Neuronal stem cell (in vitro differentiated cells): ENCODE measurements at regions not wholly inside any gene's neighbourhood (a gene's known extent, or its start where the extent isn't known, plus 50 kb on each side); places are given as distances from the start of the nearest gene placed in this dataset.

Experiments used
- DNase-seq: peaks from one replicate; pipeline ENCODE4 v3.0.0-alpha.2; 2013; ENCODE audit warnings: low spot score
- H2AFZ ChIP-seq: one replicate; pipeline ENCODE4 v1.6.1; 2013; ENCODE audit warnings: mild to moderate bottlenecking, low read length, inconsistent platforms
- H2AK5ac ChIP-seq: 2 replicates; pipeline ENCODE4 v1.6.1; 2013; ENCODE audit warnings: low read depth, mild to moderate bottlenecking, inconsistent platforms, low read length, moderate library complexity, mixed read lengths
- H2BK120ac ChIP-seq: 2 replicates; pipeline ENCODE4 v1.6.1; 2013; ENCODE audit warnings: low read depth, mild to moderate bottlenecking, inconsistent platforms, low read length, moderate library complexity, mixed read lengths
- H2BK12ac ChIP-seq: one replicate; pipeline ENCODE4 v1.6.1; 2013; ENCODE audit warnings: low read length, inconsistent platforms
- H2BK15ac ChIP-seq: 2 replicates; pipeline ENCODE4 v1.6.1; 2013; ENCODE audit warnings: mild to moderate bottlenecking, low read length, inconsistent platforms, mixed read lengths
- H2BK5ac ChIP-seq: one replicate; pipeline ENCODE4 v1.6.1; 2013; ENCODE audit warnings: inconsistent platforms, mild to moderate bottlenecking, low read length, moderate library complexity
- H3K14ac ChIP-seq: one replicate; pipeline ENCODE4 v1.6.1; 2013; ENCODE audit warnings: low read length, inconsistent platforms
- H3K18ac ChIP-seq: 2 replicates; pipeline ENCODE4 v1.6.1; 2013; ENCODE audit warnings: low read length, inconsistent platforms
- H3K23ac ChIP-seq: 2 replicates; pipeline ENCODE4 v1.6.1; 2013; ENCODE audit warnings: low read depth, mild to moderate bottlenecking, mixed read lengths, low read length, inconsistent platforms; ENCODE audit not compliant: poor library complexity
- H3K27ac ChIP-seq: replicated peaks from 3 replicates; pipeline ENCODE4 v1.5.1; 2013; ENCODE audit warnings: low read length, inconsistent platforms
- H3K27me3 ChIP-seq, 3 experiments: 2 replicates each; pipeline ENCODE4 v1.6.1; 2013; ENCODE audit warnings: low read length in 3 of 3, mild to moderate bottlenecking in 2 of 3, inconsistent platforms in 1 of 3, low read depth in 1 of 3, mixed read lengths in 1 of 3, moderate library complexity in 1 of 3; ENCODE audit not compliant: control insufficient read depth in 3 of 3, insufficient read depth in 3 of 3
- H3K36me3 ChIP-seq, 2 donors: replicated peaks in 1 of 2; 2 replicates each; pipeline ENCODE4 v1.6.1; 2013; ENCODE audit warnings: low read length in 2 of 2; ENCODE audit not compliant: control insufficient read depth in 2 of 2, insufficient read depth in 2 of 2
- H3K4ac ChIP-seq: 2 replicates; pipeline ENCODE4 v1.6.1; 2013; ENCODE audit warnings: inconsistent platforms, mild to moderate bottlenecking, low read length, moderate library complexity
- H3K4me1 ChIP-seq, 2 donors: 1 replicate in 1 of 2; 2 replicates in 1 of 2; pipeline ENCODE4 v1.6.1; 2013; ENCODE audit warnings: low read length in 2 of 2, low read depth in 1 of 2; ENCODE audit not compliant: control insufficient read depth in 2 of 2, insufficient read depth in 1 of 2
- H3K4me2 ChIP-seq: one replicate; pipeline ENCODE4 v1.6.1; 2013; ENCODE audit warnings: mild to moderate bottlenecking, low read length, inconsistent platforms; ENCODE audit not compliant: insufficient read depth, poor library complexity, severe bottlenecking
- H3K4me3 ChIP-seq, 2 donors: 2 replicates each; pipeline ENCODE4 v1.5.1; 2013; ENCODE audit warnings: low read length in 2 of 2, mild to moderate bottlenecking in 2 of 2, inconsistent platforms in 1 of 2, moderate library complexity in 1 of 2
- H3K79me1 ChIP-seq: one replicate; pipeline ENCODE4 v1.6.1; 2013; ENCODE audit warnings: low read depth, mild to moderate bottlenecking, inconsistent platforms, low read length, moderate library complexity
- H3K9ac ChIP-seq: one replicate; pipeline ENCODE4 v1.6.1; 2013; ENCODE audit warnings: mild to moderate bottlenecking, low read depth, low read length, inconsistent platforms; ENCODE audit not compliant: poor library complexity
- H3K9me3 ChIP-seq, 2 donors: replicated peaks in 1 of 2; 2 replicates each; pipeline versions ENCODE3 to v1.6.1; 2013; ENCODE audit warnings: low read length in 2 of 2, mild to moderate bottlenecking in 2 of 2, inconsistent platforms in 1 of 2, low read depth in 1 of 2, mixed read lengths in 1 of 2, moderate library complexity in 1 of 2; ENCODE audit not compliant: control insufficient read depth in 2 of 2, insufficient read depth in 1 of 2
- H4K8ac ChIP-seq: one replicate; pipeline ENCODE4 v1.6.1; 2013; ENCODE audit warnings: low read depth, mild to moderate bottlenecking, inconsistent platforms, low read length, moderate library complexity
- H4K91ac ChIP-seq: one replicate; pipeline ENCODE4 v1.6.1; 2013; ENCODE audit warnings: low read length, low read depth, mild to moderate bottlenecking, inconsistent platforms; ENCODE audit not compliant: poor library complexity
- WGBS, 2 donors: extraction: QIAGEN DNeasy Blood & Tissue Kit; methylation state at CpG; one replicate each; pipeline ENCODE4 v1.1.7; 2013; ENCODE audit warnings: missing lambda C conversion rate in 2 of 2, mixed read lengths in 1 of 2; ENCODE audit not compliant: insufficient read length in 2 of 2, insufficient replicate concordance in 1 of 2; ENCODE audit errors: extremely low coverage in 2 of 2; 5-methylcytosine and 5-hydroxymethylcytosine counted together

- no peak overlapping the region for H2AFZ ChIP-seq
- H3K9ac ChIP-seq, result no peak overlapping the region
- H2AK5ac ChIP-seq, result no peak overlapping the region
- no CpG with 5 or more reads among the region's 1 CpG for WGBS, 2 donors
- H3K18ac ChIP-seq, result no peak overlapping the region
- H3K79me1 ChIP-seq, result no peaks in the 10 kb centered on the region
- no peak for DNase-seq
- no peak overlapping the region for H2BK5ac ChIP-seq
- peaks cover 0 to 2% of the 10 kb centered on the region in 2 donors for H3K4me1 ChIP-seq
- no peak overlapping the region for H3K4ac ChIP-seq
- no peaks in the 10 kb centered on the region for H3K27me3 ChIP-seq
- no peak overlapping the region for H3K4me2 ChIP-seq
- H3K9me3 ChIP-seq, result no peaks in the 10 kb centered on the region
- no peak overlapping the region for H3K4me3 ChIP-seq
- H3K14ac ChIP-seq, result no peak overlapping the region
- H4K8ac ChIP-seq, result no peak overlapping the region
- H2BK12ac ChIP-seq, result no peak overlapping the region
- no peak overlapping the region for H2BK120ac ChIP-seq
- no peak overlapping the region for H4K91ac ChIP-seq
- no peak overlapping the region for H3K27ac ChIP-seq
- no peak overlapping the region for H3K23ac ChIP-seq
- no peaks in the 10 kb centered on the region for H3K36me3 ChIP-seq
- H2BK15ac ChIP-seq, result no peak overlapping the region
Measured at GRCh38 chr7:9502269-9502668, 1068.9 kb downstream of the NXPH1 start.

GRCh38 chr7:9504678-9505077 is 1071.3 kb downstream of the NXPH1 start:
- Histone ChIP-seq H3K23ac (no peak overlapping the region), H3K18ac (no peak overlapping the region), H3K36me3 (no peaks in the 10 kb centered on the region), H3K4me2 (no peak overlapping the region), H3K4ac (no peak overlapping the region), H3K9me3 (no peaks in the 10 kb centered on the region), H2BK15ac (no peak overlapping the region), H3K4me1 (peaks cover 0 to 5% of the 10 kb centered on the region in 2 donors), H3K27me3 (no peaks in the 10 kb centered on the region), H3K79me1 (no peaks in the 10 kb centered on the region), H4K8ac (no peak overlapping the region), H2BK120ac (no peak overlapping the region), H3K4me3 (no peak overlapping the region), H2BK12ac (no peak overlapping the region), H2BK5ac (no peak overlapping the region), H3K14ac (no peak overlapping the region), H2AFZ (no peak overlapping the region), H3K27ac (no peak overlapping the region), H2AK5ac (no peak overlapping the region), H4K91ac (no peak overlapping the region), H3K9ac (no peak overlapping the region)
- no CpG with 5 or more reads among the region's 2 CpGs for WGBS, 2 donors
- no peak for DNase-seq

- Histone ChIP-seq H3K27ac (no peak overlapping the region), H3K18ac (no peak overlapping the region), H4K8ac (no peak overlapping the region), H3K23ac (no peak overlapping the region), H3K79me1 (no peaks in the 10 kb centered on the region), H3K36me3 (no peaks in the 10 kb centered on the region), H2BK15ac (no peak overlapping the region), H3K4me3 (no peak overlapping the region), H2BK12ac (no peak overlapping the region), H3K9me3 (no peaks in the 10 kb centered on the region), H3K14ac (no peak overlapping the region), H3K4me2 (no peak overlapping the region), H2BK5ac (no peak overlapping the region), H2AK5ac (no peak overlapping the region), H3K27me3 (no peaks in the 10 kb centered on the region), H3K4me1 (peaks cover 0 to 5% of the 10 kb centered on the region in 2 donors), H2AFZ (no peak overlapping the region), H2BK120ac (no peak overlapping the region), H4K91ac (no peak overlapping the region), H3K9ac (no peak overlapping the region), H3K4ac (no peak overlapping the region)
- no peak for DNase-seq
- WGBS, 2 donors, result no CpG with 5 or more reads among the region's 2 CpGs
Measured at GRCh38 chr7:9505516-9505915, 1072.1 kb downstream of the NXPH1 start.

- Histone ChIP-seq H3K36me3 (no peaks in the 10 kb centered on the region), H3K9me3 (no peaks in the 10 kb centered on the region), H3K4ac (no peak overlapping the region), H3K23ac (no peak overlapping the region), H2BK5ac (no peak overlapping the region), H2AFZ (peak overlapping the region; percentile 77), H2BK120ac (no peak overlapping the region), H3K18ac (no peak overlapping the region), H3K27ac (no peak overlapping the region), H4K91ac (no peak overlapping the region), H3K27me3 (no peaks in the 10 kb centered on the region), H3K9ac (no peak overlapping the region), H3K4me2 (no peak overlapping the region), H2BK15ac (no peak overlapping the region), H3K4me1 (peaks cover 0 to 5% of the 10 kb centered on the region in 2 donors), H3K4me3 (no peak overlapping the region), H2BK12ac (no peak overlapping the region), H4K8ac (no peak overlapping the region), H2AK5ac (no peak overlapping the region), H3K79me1 (no peaks in the 10 kb centered on the region), H3K14ac (no peak overlapping the region)
- no CpG with 5 or more reads among the region's 3 CpGs for WGBS, 2 donors
- no peak for DNase-seq
Measured at GRCh38 chr7:9507290-9507689, 1073.9 kb downstream of the NXPH1 start.
